ENCODE measurements at regions not wholly inside any gene's neighbourhood (a gene's known extent, or its start where the extent isn't known, plus 50 kb on each side); places are given as distances from the start of the nearest gene placed in this dataset.

- TF ChIP-seq CTCF (IDR thresholded peaks at IDR 0.05), result no peak
- TF ChIP-seq POLR2A (IDR thresholded peaks at IDR 0.05), result no peak
Measured at GRCh38 chr9:11663913-11664312, 1029.3 kb upstream of the TYRP1 start.

All from gastroesophageal sphincter (tissue), 3 donors.